ENCODE measurements at regions not wholly inside any gene's neighbourhood (a gene's known extent, or its start where the extent isn't known, plus 50 kb on each side); places are given as distances from the start of the nearest gene placed in this dataset.

DNA sequence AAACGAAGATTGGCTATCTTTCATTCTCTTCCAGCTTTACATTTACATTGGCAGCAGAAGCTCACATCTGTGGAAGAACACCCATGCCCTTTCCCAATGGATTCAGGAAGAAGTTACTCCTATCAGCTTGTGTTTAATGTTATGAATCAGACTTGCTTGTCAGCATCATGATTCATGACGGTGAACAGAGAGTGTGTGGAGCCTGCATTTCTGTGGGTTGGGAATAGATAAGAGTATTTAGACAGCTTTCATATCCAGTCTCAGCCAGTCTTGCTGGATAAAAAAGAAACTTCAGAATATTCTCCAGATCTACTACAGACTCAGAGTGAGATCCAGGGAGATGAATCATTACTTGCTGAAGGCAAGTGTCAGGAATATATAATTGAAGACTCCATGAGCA, 812.9 kb upstream of the ZNF608 start:
- intact Hi-C loops (cut with DNase I; ENCODE audit: low total_unique reads) = no loop called here
- no peak for DNase-seq (ENCODE audit: low spot score in 2 of 2)
- 47 to 55% methylated on average over 2 of the region's 2 CpGs for WGBS, 2 donors
- TF ChIP-seq, protein P1, sequence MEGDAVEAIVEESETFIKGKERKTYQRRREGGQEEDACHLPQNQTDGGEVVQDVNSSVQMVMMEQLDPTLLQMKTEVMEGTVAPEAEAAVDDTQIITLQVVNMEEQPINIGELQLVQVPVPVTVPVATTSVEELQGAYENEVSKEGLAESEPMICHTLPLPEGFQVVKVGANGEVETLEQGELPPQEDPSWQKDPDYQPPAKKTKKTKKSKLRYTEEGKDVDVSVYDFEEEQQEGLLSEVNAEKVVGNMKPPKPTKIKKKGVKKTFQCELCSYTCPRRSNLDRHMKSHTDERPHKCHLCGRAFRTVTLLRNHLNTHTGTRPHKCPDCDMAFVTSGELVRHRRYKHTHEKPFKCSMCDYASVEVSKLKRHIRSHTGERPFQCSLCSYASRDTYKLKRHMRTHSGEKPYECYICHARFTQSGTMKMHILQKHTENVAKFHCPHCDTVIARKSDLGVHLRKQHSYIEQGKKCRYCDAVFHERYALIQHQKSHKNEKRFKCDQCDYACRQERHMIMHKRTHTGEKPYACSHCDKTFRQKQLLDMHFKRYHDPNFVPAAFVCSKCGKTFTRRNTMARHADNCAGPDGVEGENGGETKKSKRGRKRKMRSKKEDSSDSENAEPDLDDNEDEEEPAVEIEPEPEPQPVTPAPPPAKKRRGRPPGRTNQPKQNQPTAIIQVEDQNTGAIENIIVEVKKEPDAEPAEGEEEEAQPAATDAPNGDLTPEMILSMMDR (IDR thresholded peaks at IDR 0.05) = no peak
- no peak overlapping the region for H3K4me3 ChIP-seq (ENCODE audit: low read depth, poor library complexity, severe bottlenecking)

DNA sequence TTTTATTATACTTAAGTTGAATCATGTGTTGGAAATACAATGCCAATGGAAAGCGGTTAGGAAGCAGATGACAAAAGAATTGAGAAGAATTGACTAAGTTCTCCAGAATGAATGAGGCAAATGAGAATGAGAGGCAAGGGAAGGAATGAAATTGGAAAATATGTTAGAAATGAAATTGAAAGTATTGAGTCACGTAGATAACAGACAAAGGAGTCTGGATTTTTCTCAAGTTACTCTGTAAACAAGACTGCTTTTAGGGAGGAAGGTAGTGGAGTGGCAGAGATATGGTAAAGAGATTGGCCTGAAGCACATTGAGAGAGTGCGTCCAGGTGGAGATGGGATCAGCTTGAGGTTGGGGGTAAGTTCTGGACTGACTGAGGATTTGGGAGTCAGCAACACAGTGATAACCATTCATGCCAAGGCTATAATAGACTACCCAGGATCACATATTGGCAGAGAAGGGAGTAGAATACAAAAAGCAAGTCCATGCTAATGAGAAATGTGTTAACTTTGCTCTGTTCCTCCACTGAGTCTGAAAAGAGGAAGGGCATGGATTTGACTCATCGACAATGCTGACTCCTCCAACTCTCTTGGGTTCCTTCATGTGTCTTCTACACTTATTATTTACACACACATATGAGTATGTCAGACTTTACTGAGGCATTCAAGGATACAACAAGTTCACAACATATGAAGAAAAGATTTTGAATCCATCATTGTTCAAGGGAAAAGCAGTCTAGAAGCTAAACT, 814.2 kb upstream of the ZNF608 start:
- DNase-seq (ENCODE audit: low spot score in 2 of 2) = no peak
- H3K4me3 ChIP-seq (ENCODE audit: low read depth, poor library complexity, severe bottlenecking) = no peak overlapping the region
- intact Hi-C loops (cut with DNase I; ENCODE audit: low total_unique reads) = no loop called here
- no peak for TF ChIP-seq POLR2A (IDR thresholded peaks at IDR 0.05)
- TF ChIP-seq, protein P1 (IDR thresholded peaks at IDR 0.05) = no peak
- WGBS, 2 donors = 73 to 74% methylated on average over 4 of the region's 4 CpGs

DNA sequence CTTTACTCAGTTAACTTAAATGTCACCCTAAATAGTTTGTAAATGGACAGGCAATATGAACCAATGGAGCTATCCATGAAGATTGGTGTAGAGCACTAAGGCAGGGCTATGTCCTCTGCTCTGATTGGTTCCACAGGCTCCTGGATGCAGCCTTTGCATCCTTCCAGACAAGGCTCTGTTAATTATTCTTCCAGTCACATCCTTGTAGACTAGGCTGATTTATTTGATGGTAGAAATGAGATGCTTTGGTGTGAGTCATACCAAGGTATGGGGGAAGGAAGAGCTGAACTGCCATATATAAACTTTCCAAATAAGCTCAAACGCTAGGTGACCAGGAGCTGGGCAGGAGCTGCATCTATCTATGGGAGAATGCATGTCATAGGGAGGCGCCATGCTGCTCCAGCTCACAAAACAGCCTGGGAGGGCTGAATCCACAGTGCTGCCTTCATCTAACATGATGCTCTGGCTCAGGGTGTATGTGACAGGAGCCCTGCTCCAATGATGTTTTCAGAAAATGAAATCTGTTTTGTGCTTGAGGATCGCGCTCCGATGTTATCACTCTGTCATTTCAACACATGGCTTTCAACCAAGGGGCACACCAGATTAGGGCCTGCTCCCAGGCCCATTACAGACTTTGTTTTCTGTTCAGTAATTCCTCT, 818.0 kb upstream of the ZNF608 start:
- 96 to 98% methylated on average over 5 of the region's 5 CpGs for WGBS, 2 donors
- H3K4me3 ChIP-seq (ENCODE audit: low read depth, poor library complexity, severe bottlenecking) = no peak overlapping the region
- intact Hi-C loops (cut with DNase I; ENCODE audit: low total_unique reads) = no loop called here
- no peak for DNase-seq (ENCODE audit: low spot score in 2 of 2)
- no peak for TF ChIP-seq POLR2A (IDR thresholded peaks at IDR 0.05)
- TF ChIP-seq, protein P1 (IDR thresholded peaks at IDR 0.05) = no peak

DNA sequence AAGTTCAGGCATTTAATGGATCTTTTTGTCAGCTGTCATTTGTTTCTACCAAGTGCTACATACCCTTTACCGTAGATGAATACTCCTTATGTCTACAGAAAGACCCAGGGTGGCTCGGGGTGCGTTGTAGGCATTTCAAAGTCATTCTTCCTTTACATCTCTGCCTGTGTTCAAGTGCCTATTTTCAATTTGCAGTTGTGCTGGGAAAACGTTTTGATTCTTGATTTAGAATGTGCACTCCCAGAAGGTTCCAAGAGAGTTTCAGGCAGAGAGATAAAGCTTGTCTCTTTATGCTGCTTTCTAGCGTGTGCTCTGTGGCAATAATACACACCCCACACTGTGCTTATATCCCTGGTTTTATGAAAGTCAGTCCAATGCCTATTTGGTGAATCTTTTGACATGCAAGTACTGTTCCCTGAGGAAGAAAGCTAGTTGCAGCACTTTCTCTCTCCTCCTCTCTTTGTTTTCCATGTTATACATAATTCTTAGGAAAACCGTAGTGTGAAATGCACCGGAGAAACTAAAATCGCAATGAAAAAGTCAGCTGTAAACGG, 828.1 kb upstream of the ZNF608 start:
- 71 to 79% methylated on average over 9 of the region's 9 CpGs for WGBS, 2 donors
- intact Hi-C loops (cut with DNase I; ENCODE audit: low total_unique reads) = no loop called here
- no peak overlapping the region for H3K4me3 ChIP-seq (ENCODE audit: low read depth, poor library complexity, severe bottlenecking)
- DNase-seq (ENCODE audit: low spot score in 2 of 2) = no peak
- TF ChIP-seq, protein P1 (IDR thresholded peaks at IDR 0.05) = no peak
- TF ChIP-seq POLR2A (IDR thresholded peaks at IDR 0.05) = no peak

DNA sequence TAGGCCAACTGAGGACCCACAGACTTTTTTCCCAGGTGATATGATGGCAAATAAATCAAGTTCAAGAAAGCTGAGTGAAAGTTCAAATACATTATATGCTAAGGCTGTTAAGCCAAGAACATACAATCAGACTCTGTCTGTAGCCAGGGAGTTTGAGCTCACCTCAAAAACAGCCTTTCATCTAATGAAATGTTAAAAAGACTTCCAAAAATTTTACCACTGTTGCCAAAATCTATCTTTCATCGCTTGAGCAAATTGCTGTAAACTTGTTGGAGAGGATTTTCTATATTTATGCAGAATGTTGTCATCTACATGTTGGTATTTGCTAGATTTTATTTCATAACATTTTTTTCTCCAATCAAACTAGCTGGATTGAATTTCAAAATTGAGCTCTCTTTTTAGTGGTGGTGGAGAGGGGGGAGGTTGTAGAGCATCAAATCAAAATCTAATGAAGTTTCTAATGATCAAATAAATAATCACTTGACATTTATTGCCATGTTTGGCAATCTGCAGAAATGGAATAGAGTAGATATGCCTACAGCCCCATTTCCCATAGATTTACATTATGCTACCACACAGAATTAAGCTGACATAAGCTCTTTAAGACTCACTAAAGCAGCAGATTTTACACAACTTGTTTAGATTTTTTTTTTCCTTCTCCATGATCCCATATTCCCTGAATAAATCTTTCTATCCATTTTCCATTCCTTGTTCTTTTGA, 828.9 kb upstream of the ZNF608 start:
- no peak for TF ChIP-seq POLR2A (IDR thresholded peaks at IDR 0.05)
- DNase-seq (ENCODE audit: low spot score in 2 of 2) = no peak
- intact Hi-C loops (cut with DNase I; ENCODE audit: low total_unique reads) = no loop called here
- WGBS, 2 donors = 42 to 53% methylated on average over 1 of the region's 1 CpG
- no peak overlapping the region for H3K4me3 ChIP-seq (ENCODE audit: low read depth, poor library complexity, severe bottlenecking)

Data from lower leg skin (tissue), 4 donors.